ENCODE measurements at regions not wholly inside any gene's neighbourhood (a gene's known extent, or its start where the extent isn't known, plus 50 kb on each side); places are given as distances from the start of the nearest gene placed in this dataset.

DNA sequence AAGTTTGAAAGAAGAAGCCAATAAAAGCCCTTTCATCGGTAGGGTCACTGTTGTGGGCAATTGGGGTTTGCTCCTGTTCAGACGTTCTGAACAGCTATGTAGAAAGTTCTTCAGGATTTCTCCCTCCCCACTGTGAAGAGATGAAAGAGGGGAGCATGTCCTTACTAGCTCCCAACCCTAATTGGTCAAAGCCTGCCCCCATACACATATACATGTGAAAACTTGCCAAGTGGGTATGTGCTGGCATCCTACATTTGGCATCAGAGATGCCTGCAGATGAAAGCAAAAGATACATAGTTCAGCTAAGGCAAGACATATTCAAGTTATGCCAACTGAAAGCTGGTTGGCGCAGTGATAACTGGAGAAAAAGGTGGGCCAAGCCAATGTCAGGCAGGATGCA, 363.1 kb upstream of the DACH1 start:
- no peak for DNase-seq (ENCODE audit: low spot score in 2 of 2)
- Histone ChIP-seq H3K36me3 (no peaks in the 10 kb centered on the region), H3K27me3 (no peaks in the 10 kb centered on the region), H3K4me3 (no peak overlapping the region), H3K27ac (no peak overlapping the region), H3K9me3 (peaks cover 0 to 4% of the 10 kb centered on the region in 2 donors), H3K4me1 (no peaks in the 10 kb centered on the region)
- TF ChIP-seq CTCF (IDR thresholded peaks at IDR 0.05) = no peak
- no peak for TF ChIP-seq POLR2AphosphoS5 (IDR thresholded peaks at IDR 0.05)
- TF ChIP-seq POLR2A (IDR thresholded peaks at IDR 0.05) = no peak
- intact Hi-C loops (cut with DNase I; ENCODE audit: low total_unique reads) = no loop called here

DNA sequence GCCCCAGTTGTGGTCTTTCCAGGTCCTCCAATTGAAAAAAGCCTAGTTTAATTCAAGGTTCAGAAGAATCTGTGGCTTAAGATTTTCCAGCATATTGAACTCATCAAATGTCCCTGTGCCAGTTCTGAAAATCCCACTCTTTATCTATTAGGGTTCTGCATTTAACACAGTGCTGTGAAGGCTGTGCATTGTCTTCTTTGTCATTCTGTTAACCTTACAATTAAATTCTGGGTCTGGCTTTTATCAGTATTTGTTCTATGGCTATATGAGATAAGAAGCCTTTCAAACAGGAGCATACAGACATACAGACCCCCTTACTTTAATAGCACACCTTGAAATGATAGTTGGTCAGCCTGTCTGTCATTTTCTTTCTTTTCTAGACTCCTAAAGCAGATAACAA, 362.1 kb upstream of the DACH1 start:
- Histone ChIP-seq H3K27ac (no peak overlapping the region), H3K27me3 (no peaks in the 10 kb centered on the region), H3K4me1 (no peaks in the 10 kb centered on the region), H3K9me3 (peaks cover 0 to 4% of the 10 kb centered on the region in 2 donors), H3K4me3 (no peak overlapping the region), H3K36me3 (no peaks in the 10 kb centered on the region)
- no peak for DNase-seq (ENCODE audit: low spot score in 2 of 2)
- TF ChIP-seq CTCF (IDR thresholded peaks at IDR 0.05) (no peak), POLR2A (IDR thresholded peaks at IDR 0.05) (no peak), POLR2AphosphoS5 (IDR thresholded peaks at IDR 0.05) (no peak)
- intact Hi-C loops (cut with DNase I; ENCODE audit: low total_unique reads) = no loop called here

DNA sequence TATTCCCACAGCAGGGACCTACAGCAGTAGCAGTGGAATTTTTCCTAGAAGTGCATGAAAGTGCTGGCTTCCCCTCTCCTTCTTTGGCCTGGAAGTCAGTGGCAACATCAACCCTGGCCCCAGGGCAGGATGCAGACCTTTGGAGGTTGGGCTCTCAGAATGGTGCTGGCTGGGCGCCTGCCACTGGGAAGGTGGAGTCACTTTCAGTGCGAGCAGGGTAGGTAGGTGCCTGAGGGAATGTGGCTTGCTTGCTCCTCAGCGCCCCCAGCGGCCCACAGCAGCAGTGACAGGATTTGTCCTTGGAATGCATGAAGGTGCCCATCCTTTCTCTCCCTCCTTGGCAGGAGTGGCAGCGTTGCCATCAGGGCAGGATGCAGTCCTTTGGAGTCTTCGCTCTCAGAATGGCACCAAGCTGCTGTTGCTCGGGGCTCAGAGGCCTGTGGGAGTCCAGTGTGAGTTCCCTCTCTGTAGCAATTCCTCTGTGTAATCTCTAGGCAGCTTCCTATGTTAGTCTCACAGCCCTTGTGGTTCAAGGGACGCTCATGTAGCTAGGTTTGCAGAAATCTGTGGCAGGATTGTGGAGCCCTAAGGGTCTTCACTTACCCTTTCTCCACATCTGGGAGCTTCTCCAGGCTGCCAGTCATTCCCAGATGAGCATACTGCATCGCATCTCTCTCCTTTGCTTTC, 354.4 kb upstream of the DACH1 start:
- H3K27me3 ChIP-seq = no peaks in the 10 kb centered on the region
- H3K9me3 ChIP-seq = peaks cover 0 to 3% of the 10 kb centered on the region in 2 donors
- no peak overlapping the region for H3K27ac ChIP-seq
- H3K4me3 ChIP-seq = no peak overlapping the region
- no peaks in the 10 kb centered on the region for H3K4me1 ChIP-seq
- TF ChIP-seq POLR2A (IDR thresholded peaks at IDR 0.05) (no peak), CTCF (IDR thresholded peaks at IDR 0.05) (no peak), POLR2AphosphoS5 (IDR thresholded peaks at IDR 0.05) (no peak)
- H3K36me3 ChIP-seq = no peaks in the 10 kb centered on the region
- DNase-seq (ENCODE audit: low spot score in 2 of 2) = peak in 1 of 2 donors; percentile 67
- intact Hi-C loops (cut with DNase I; ENCODE audit: low total_unique reads) = no loop called here

GRCh38 chr13:72218966-72219365, 352.0 kb upstream of the DACH1 start:
- H3K9me3 ChIP-seq = no peaks in the 10 kb centered on the region
- H3K27me3 ChIP-seq = no peaks in the 10 kb centered on the region
- H3K4me1 ChIP-seq = no peaks in the 10 kb centered on the region
- DNase-seq (ENCODE audit: low spot score in 2 of 2) = no peak
- no peak overlapping the region for H3K4me3 ChIP-seq
- H3K36me3 ChIP-seq = no peaks in the 10 kb centered on the region
- H3K27ac ChIP-seq = no peak overlapping the region
- intact Hi-C loops (cut with DNase I; ENCODE audit: low total_unique reads) = no loop called here
- TF ChIP-seq POLR2A (IDR thresholded peaks at IDR 0.05) (no peak), CTCF (IDR thresholded peaks at IDR 0.05) (no peak), POLR2AphosphoS5 (IDR thresholded peaks at IDR 0.05) (no peak)

DNA sequence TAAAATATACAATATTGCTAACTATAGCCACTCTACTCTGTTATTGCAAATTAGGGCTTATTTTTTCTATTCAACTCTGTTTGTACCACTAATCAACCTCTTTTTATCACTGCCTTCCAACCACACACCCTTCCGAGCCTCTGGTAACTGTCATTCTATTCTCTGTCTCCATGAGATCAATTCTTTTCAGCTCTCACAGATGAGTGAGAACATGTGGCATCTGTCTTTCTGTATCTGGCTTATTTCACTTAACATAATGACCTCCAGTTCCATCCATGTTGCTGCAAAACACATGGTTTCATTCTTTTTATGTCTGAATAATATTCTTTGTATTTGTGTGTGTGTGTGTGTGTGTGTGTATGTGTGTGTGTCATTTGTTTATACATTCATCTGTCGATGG, 350.1 kb upstream of the DACH1 start:
- intact Hi-C loops (cut with DNase I; ENCODE audit: low total_unique reads) = no loop called here
- TF ChIP-seq POLR2A (IDR thresholded peaks at IDR 0.05) (no peak), CTCF (IDR thresholded peaks at IDR 0.05) (no peak), POLR2AphosphoS5 (IDR thresholded peaks at IDR 0.05) (no peak)

More for the DNA sequence above, 350.1 kb upstream of the DACH1 start:
- Histone ChIP-seq H3K36me3 (no peaks in the 10 kb centered on the region), H3K9me3 (no peaks in the 10 kb centered on the region), H3K27ac (no peak overlapping the region), H3K4me1 (no peaks in the 10 kb centered on the region), H3K27me3 (no peaks in the 10 kb centered on the region), H3K4me3 (no peak overlapping the region)
- DNase-seq (ENCODE audit: low spot score in 2 of 2) = no peak
